Bronchial epithelial cell (primary cell): ENCODE measurements at regions not wholly inside any gene's neighbourhood (a gene's known extent, or its start where the extent isn't known, plus 50 kb on each side); places are given as distances from the start of the nearest gene placed in this dataset.

Source experiments
- DNase-seq: peaks from one replicate; pipeline ENCODE4 v3.0.0-alpha.2; 2010; ENCODE audit warnings: low read depth
- FAIRE-seq: peaks from 2 replicates; lab custom pipeline; 2011; peaks lifted over from hg19 to GRCh38; lab: Jason Lieb, UNC
- H3K27me3 ChIP-seq: 2 replicates; pipeline ENCODE4 v1.5.1; 2011; ENCODE audit warnings: low read length; ENCODE audit not compliant: control insufficient read depth, insufficient read depth
- H3K36me3 ChIP-seq: 2 replicates; pipeline ENCODE4 v1.5.1; 2011; ENCODE audit warnings: low read length; ENCODE audit not compliant: control insufficient read depth, insufficient read depth
- H3K4me3 ChIP-seq: 2 replicates; pipeline ENCODE4 v1.5.1; 2011; ENCODE audit warnings: mild to moderate bottlenecking, low read depth, low read length, control low read depth
- CTCF ChIP-seq: IDR thresholded peaks from 2 replicates; pipeline ENCODE4 v1.5.1; 2011; ENCODE audit warnings: mild to moderate bottlenecking, moderate library complexity, low read length, control low read depth, inconsistent platforms; ENCODE audit not compliant: insufficient read depth, severe bottlenecking

GRCh38 chr13:89678466-89679121 lies 1668.9 kb upstream of the MIR17HG start:
- no peak for TF ChIP-seq CTCF
- Histone ChIP-seq H3K36me3 (no peaks in the 10 kb centered on the region), H3K4me3 (no peak overlapping the region), H3K27me3 (no peaks in the 10 kb centered on the region)
- FAIRE-seq (no peak), DNase-seq (no peak)

DNA sequence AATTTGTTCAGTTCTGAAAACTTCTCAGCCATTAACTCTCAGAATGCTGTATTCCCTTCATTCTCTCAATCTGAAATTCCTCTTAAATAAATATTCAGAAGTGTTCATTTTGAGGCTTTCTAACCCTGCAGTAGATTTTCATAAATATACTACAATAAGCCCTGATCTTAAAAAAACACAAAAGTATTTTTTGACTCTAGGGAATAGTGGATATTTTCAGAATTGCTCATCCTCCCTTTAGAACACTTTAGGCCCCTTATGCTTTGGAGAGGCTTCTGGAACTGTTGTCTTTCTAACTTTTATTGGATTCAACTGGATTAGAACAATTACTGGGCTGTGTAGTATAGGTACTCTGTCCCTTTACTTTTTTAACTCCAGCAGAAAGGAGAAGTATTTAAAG lies 1662.6 kb upstream of the MIR17HG start:
- no peak for TF ChIP-seq CTCF
- no peak for DNase-seq
- no peak overlapping the region for H3K4me3 ChIP-seq
- H3K27me3 ChIP-seq, result no peaks in the 10 kb centered on the region
- no peak for FAIRE-seq
- no peaks in the 10 kb centered on the region for H3K36me3 ChIP-seq

DNA sequence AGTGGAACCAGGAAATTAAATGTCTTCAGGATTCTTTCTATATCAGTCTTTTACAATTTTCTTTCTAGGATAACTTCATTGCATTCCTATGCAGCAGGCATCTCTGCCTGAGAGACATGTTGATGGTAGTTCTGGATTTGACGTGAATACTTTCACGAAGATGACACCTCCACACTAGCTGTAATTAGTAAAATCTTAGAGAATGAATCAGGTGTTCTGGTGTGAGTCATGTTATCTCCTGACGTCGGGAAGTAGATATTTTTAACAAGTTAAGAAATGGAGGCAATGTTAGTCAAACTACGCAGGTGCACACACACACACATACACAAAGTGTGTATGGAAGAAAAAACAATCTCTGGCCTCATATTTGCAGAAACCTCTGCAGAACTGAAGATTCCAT lies 1661.3 kb upstream of the MIR17HG start:
- FAIRE-seq (no peak), DNase-seq (no peak)
- H3K27me3 ChIP-seq, result no peaks in the 10 kb centered on the region
- TF ChIP-seq CTCF, result no peak
- H3K4me3 ChIP-seq, result no peak overlapping the region
- no peaks in the 10 kb centered on the region for H3K36me3 ChIP-seq

DNA sequence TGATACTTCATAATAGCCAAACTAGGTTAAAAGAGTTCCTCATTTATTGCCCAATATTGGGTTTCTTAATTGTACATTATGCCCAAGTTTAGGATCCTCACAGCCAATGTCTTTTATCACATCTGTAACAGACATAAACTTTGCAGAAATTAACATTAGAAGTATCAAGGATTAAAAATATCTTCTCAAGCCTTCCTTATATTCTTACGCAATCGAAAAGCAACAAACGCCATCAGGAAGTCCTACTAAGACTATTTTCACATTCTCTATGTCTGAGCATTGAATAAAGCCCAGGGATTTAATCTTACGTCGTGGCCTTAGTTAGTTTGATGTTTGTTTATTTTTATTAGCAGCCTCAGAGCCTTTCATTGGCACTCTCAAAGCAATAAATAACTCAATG lies 1660.4 kb upstream of the MIR17HG start:
- FAIRE-seq (no peak), DNase-seq (no peak)
- TF ChIP-seq CTCF, result no peak
- no peaks in the 10 kb centered on the region for H3K36me3 ChIP-seq
- H3K27me3 ChIP-seq, result no peaks in the 10 kb centered on the region
- H3K4me3 ChIP-seq, result no peak overlapping the region

GRCh38 chr13:89688918-89689317 lies 1658.6 kb upstream of the MIR17HG start:
- H3K4me3 ChIP-seq, result no peak overlapping the region
- DNase-seq, result no peak

More at GRCh38 chr13:89688918-89689317, 1658.6 kb upstream of the MIR17HG start:
- Histone ChIP-seq H3K36me3 (no peaks in the 10 kb centered on the region), H3K27me3 (no peaks in the 10 kb centered on the region)
- FAIRE-seq, result peak; percentile 64
- no peak for TF ChIP-seq CTCF
